ENCODE measurements at regions not wholly inside any gene's neighbourhood (a gene's known extent, or its start where the extent isn't known, plus 50 kb on each side); places are given as distances from the start of the nearest gene placed in this dataset.

- no peak for TF ChIP-seq CTCF (IDR thresholded peaks at IDR 0.05)
- no peak overlapping the region for H3K4me2 ChIP-seq (replicated peaks; ENCODE audit: extremely low read depth, low read length, poor library complexity, severe bottlenecking)
- DNase-seq, result no peak
- peaks cover 7 to 13% (median 11%) of the 10 kb centered on the region in 3 donors for H3K27me3 Mint-ChIP-seq (ENCODE audit: low read depth in 3 of 3)
- H3K36me3 Mint-ChIP-seq, result no peaks in the 10 kb centered on the region
- H3K9me3 ChIP-seq (replicated peaks in 1 of 2; ENCODE audit: control insufficient read depth in 1 of 2, insufficient read depth in 1 of 2, low read length in 2 of 2), result no peaks in the 10 kb centered on the region
- no peaks in the 10 kb centered on the region for H4K20me1 ChIP-seq (ENCODE audit: insufficient read depth, low read length)
- H3K27ac Mint-ChIP-seq, result no peak overlapping the region
- H3K9ac ChIP-seq (ENCODE audit: insufficient read depth, low read length, poor library complexity, severe bottlenecking), result no peak overlapping the region
- no peak overlapping the region for H3K27ac ChIP-seq (ENCODE audit: low read depth in 1 of 2, low read length in 2 of 2)
- H3K4me3 ChIP-seq (replicated peaks in 1 of 3; ENCODE audit: low read depth in 2 of 3, low read length in 3 of 3), result no peak overlapping the region
- no peaks in the 10 kb centered on the region for H3K4me1 ChIP-seq (ENCODE audit: control insufficient read depth in 1 of 2, insufficient read depth in 2 of 2, low read length in 2 of 2)
- no peak overlapping the region for H2AFZ ChIP-seq (ENCODE audit: insufficient read depth, low read depth, low read length, poor library complexity, severe bottlenecking)
- H3K4me3 Mint-ChIP-seq, result peak overlapping the region in 1 of 2 donors; percentile 2
- 85% methylated on average over 4 of the region's 4 CpGs for WGBS (ENCODE audit: insufficient coverage)
- intact Hi-C loops (cut with micrococcal nuclease), result no loop called here
- H3K36me3 ChIP-seq (replicated peaks in 1 of 2; ENCODE audit: control insufficient read depth in 1 of 2, insufficient read depth in 2 of 2, low read length in 2 of 2), result no peaks in the 10 kb centered on the region
- peaks cover 0 to 2% of the 10 kb centered on the region in 2 donors for H3K27me3 ChIP-seq (ENCODE audit: control insufficient read depth in 2 of 2, insufficient read depth in 2 of 2, low read length in 2 of 2)
- no peaks in the 10 kb centered on the region for H3K4me1 Mint-ChIP-seq
- peaks cover 0 to 1% (median 0%) of the 10 kb centered on the region in 7 donors for H3K9me3 Mint-ChIP-seq
- H3K79me2 ChIP-seq (ENCODE audit: insufficient read depth, low read length), result no peaks in the 10 kb centered on the region
Measured at GRCh38 chr5:174570662-174571061, 153.7 kb upstream of the MSX2 start.

- Histone ChIP-seq H2AFZ (ENCODE audit: insufficient read depth, low read depth, low read length, poor library complexity, severe bottlenecking) (no peak overlapping the region), H3K27me3 (ENCODE audit: control insufficient read depth in 2 of 2, insufficient read depth in 2 of 2, low read length in 2 of 2) (peaks cover 0 to 2% of the 10 kb centered on the region in 2 donors), H4K20me1 (ENCODE audit: insufficient read depth, low read length) (no peaks in the 10 kb centered on the region), H3K9me3 (replicated peaks in 1 of 2; ENCODE audit: control insufficient read depth in 1 of 2, insufficient read depth in 1 of 2, low read length in 2 of 2) (no peaks in the 10 kb centered on the region), H3K4me2 (replicated peaks; ENCODE audit: extremely low read depth, low read length, poor library complexity, severe bottlenecking) (no peak overlapping the region), H3K9ac (ENCODE audit: insufficient read depth, low read length, poor library complexity, severe bottlenecking) (no peak overlapping the region), H3K36me3 (replicated peaks in 1 of 2; ENCODE audit: control insufficient read depth in 1 of 2, insufficient read depth in 2 of 2, low read length in 2 of 2) (no peaks in the 10 kb centered on the region), H3K79me2 (ENCODE audit: insufficient read depth, low read length) (no peaks in the 10 kb centered on the region), H3K4me3 (replicated peaks in 1 of 3; ENCODE audit: low read depth in 2 of 3, low read length in 3 of 3) (no peak overlapping the region), H3K4me1 (ENCODE audit: control insufficient read depth in 1 of 2, insufficient read depth in 2 of 2, low read length in 2 of 2) (no peaks in the 10 kb centered on the region), H3K27ac (ENCODE audit: low read depth in 1 of 2, low read length in 2 of 2) (no peak overlapping the region)
- Mint-ChIP-seq H3K4me1 (no peaks in the 10 kb centered on the region), H3K4me3 (no peak overlapping the region), H3K27me3 (ENCODE audit: low read depth in 3 of 3) (peaks cover 6 to 13% (median 7%) of the 10 kb centered on the region in 3 donors), H3K27ac (no peak overlapping the region), H3K36me3 (no peaks in the 10 kb centered on the region), H3K9me3 (peaks cover 0 to 1% (median 0%) of the 10 kb centered on the region in 7 donors)
- no peak for DNase-seq
- 95% methylated on average over 6 of the region's 7 CpGs for WGBS (ENCODE audit: insufficient coverage)
- TF ChIP-seq CTCF (IDR thresholded peaks at IDR 0.05), result no peak
- intact Hi-C loops (cut with micrococcal nuclease), result no loop called here
Measured at GRCh38 chr5:174571662-174572397, 152.6 kb upstream of the MSX2 start.

Measured in CD14-positive monocyte (primary cell).